ENCODE measurements at regions not wholly inside any gene's neighbourhood (a gene's known extent, or its start where the extent isn't known, plus 50 kb on each side); places are given as distances from the start of the nearest gene placed in this dataset.

GRCh38 chr3:187954873-187955586 lies 198.9 kb upstream of the LPP start:
- no peaks in the 10 kb centered on the region for H3K36me3 Mint-ChIP-seq (ENCODE audit: unreplicated experiment)
- no peak overlapping the region for H3K4me3 Mint-ChIP-seq (ENCODE audit: unreplicated experiment)
- no peaks in the 10 kb centered on the region for H3K27me3 Mint-ChIP-seq (ENCODE audit: unreplicated experiment)
- H3K9me3 Mint-ChIP-seq (ENCODE audit: unreplicated experiment), result no peaks in the 10 kb centered on the region
- peaks cover 28% of the 10 kb centered on the region for H3K4me1 Mint-ChIP-seq (ENCODE audit: unreplicated experiment)
- TF ChIP-seq, protein P1, sequence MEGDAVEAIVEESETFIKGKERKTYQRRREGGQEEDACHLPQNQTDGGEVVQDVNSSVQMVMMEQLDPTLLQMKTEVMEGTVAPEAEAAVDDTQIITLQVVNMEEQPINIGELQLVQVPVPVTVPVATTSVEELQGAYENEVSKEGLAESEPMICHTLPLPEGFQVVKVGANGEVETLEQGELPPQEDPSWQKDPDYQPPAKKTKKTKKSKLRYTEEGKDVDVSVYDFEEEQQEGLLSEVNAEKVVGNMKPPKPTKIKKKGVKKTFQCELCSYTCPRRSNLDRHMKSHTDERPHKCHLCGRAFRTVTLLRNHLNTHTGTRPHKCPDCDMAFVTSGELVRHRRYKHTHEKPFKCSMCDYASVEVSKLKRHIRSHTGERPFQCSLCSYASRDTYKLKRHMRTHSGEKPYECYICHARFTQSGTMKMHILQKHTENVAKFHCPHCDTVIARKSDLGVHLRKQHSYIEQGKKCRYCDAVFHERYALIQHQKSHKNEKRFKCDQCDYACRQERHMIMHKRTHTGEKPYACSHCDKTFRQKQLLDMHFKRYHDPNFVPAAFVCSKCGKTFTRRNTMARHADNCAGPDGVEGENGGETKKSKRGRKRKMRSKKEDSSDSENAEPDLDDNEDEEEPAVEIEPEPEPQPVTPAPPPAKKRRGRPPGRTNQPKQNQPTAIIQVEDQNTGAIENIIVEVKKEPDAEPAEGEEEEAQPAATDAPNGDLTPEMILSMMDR (IDR thresholded peaks at IDR 0.05), result no peak
- no peak for DNase-seq (ENCODE audit: extremely low spot score, unreplicated experiment)
- peak overlapping the region; percentile 81 for H3K27ac Mint-ChIP-seq (ENCODE audit: unreplicated experiment)

DNA sequence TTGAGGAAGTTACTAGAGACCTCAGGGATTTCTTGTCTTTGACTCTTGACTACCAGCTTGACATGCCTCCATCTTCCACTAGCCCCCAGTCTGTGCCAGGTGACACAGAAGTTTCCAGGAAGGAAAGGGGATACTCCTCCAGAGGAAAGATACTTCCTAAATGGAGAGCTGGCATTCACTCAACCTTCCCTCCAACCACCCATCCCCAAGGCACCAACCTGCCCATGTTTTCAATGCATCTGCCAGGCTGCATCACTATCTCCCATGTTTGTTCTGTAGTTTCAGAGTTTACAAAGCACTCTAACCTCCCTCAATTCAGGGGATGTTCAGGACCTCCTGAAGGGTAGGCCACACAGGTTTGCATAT lies 198.4 kb upstream of the LPP start:
- Mint-ChIP-seq H3K36me3 (ENCODE audit: unreplicated experiment) (no peaks in the 10 kb centered on the region), H3K9me3 (ENCODE audit: unreplicated experiment) (no peaks in the 10 kb centered on the region), H3K27ac (ENCODE audit: unreplicated experiment) (peak overlapping the region; percentile 81), H3K4me1 (ENCODE audit: unreplicated experiment) (peaks cover 28% of the 10 kb centered on the region), H3K27me3 (ENCODE audit: unreplicated experiment) (no peaks in the 10 kb centered on the region), H3K4me3 (ENCODE audit: unreplicated experiment) (no peak overlapping the region)
- DNase-seq (ENCODE audit: extremely low spot score, unreplicated experiment), result no peak
- TF ChIP-seq, protein P1 (IDR thresholded peaks at IDR 0.05), result no peak

DNA sequence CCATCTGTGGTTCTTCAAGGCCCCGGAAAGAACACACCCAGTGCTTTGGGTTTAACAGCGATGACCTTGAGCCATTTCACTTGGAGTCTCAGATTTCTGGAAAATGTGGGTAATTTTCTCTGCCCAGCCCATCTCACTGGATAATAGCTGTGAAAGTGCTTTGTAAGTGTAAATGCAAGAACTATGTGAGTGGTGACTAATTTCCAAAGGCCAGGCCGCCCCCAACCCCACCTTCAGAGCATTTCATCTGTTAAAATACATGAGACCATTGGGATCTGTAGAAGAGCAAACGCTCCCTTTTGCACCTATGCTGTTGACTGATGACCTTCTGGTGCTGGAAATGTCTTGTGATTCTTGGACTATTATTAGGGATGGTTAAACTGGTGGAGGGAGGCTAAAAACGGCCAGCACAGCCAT lies 196.8 kb upstream of the LPP start:
- H3K27me3 Mint-ChIP-seq (ENCODE audit: unreplicated experiment), result no peaks in the 10 kb centered on the region
- H3K27ac Mint-ChIP-seq (ENCODE audit: unreplicated experiment), result no peak overlapping the region
- no peaks in the 10 kb centered on the region for H3K36me3 Mint-ChIP-seq (ENCODE audit: unreplicated experiment)
- H3K4me1 Mint-ChIP-seq (ENCODE audit: unreplicated experiment), result peaks cover 28% of the 10 kb centered on the region
- no peak overlapping the region for H3K4me3 Mint-ChIP-seq (ENCODE audit: unreplicated experiment)
- H3K9me3 Mint-ChIP-seq (ENCODE audit: unreplicated experiment), result no peaks in the 10 kb centered on the region
- TF ChIP-seq, protein P1 (IDR thresholded peaks at IDR 0.05), result no peak
- no peak for DNase-seq (ENCODE audit: extremely low spot score, unreplicated experiment)

DNA sequence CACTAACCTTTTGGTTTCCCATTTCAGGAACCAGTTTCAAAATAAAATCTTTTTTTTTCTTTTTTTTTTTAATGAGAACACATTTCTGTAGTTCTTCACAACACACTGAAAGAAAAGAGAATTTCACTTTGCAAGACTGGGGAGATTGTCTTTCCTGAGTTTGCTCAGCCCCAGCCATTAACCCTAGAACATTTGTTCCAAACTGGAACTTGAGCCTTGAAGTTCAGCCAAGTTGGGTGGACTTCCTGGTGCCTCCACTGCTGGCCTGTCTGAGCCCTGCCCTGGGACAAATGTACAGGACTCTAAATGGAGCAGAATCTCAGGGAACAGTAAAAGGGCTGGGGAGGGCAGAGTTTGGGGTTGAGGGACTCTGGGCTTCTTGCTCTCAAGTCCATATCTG lies 196.4 kb upstream of the LPP start:
- Mint-ChIP-seq H3K27me3 (ENCODE audit: unreplicated experiment) (no peaks in the 10 kb centered on the region), H3K4me1 (ENCODE audit: unreplicated experiment) (peaks cover 28% of the 10 kb centered on the region), H3K36me3 (ENCODE audit: unreplicated experiment) (no peaks in the 10 kb centered on the region), H3K27ac (ENCODE audit: unreplicated experiment) (no peak overlapping the region), H3K9me3 (ENCODE audit: unreplicated experiment) (no peaks in the 10 kb centered on the region), H3K4me3 (ENCODE audit: unreplicated experiment) (no peak overlapping the region)
- DNase-seq (ENCODE audit: extremely low spot score, unreplicated experiment), result no peak
- TF ChIP-seq, protein P1 (IDR thresholded peaks at IDR 0.05), result no peak

DNA sequence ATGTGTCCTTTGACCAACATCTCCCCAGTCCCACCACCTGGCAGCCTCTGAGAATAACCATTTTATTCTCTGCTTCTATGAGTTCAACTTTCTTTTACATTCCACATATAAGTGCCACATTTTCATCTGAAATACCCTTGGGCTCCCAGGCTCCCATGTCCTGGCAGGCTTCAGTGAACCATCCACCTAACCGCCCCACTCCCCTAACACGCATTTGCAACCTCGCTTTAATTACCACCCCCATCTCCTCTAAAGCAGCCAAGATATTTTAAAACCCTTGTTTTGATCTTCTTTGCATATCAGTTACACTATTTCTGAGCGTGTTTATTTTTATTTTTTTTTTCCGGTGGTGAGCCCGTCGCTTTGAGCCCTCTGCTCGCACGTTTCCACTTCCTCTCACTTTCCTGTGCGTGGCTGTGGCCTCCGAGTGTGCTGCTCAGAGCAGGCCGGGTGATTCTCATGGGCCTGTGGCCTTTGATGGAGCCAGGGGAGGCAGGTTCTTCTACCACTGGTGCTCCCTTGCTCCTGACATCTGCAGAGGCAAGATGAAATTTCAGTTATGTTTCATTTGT lies 195.4 kb upstream of the LPP start:
- Mint-ChIP-seq H3K27me3 (ENCODE audit: unreplicated experiment) (no peaks in the 10 kb centered on the region), H3K27ac (ENCODE audit: unreplicated experiment) (no peak overlapping the region), H3K4me3 (ENCODE audit: unreplicated experiment) (no peak overlapping the region), H3K4me1 (ENCODE audit: unreplicated experiment) (peaks cover 28% of the 10 kb centered on the region), H3K36me3 (ENCODE audit: unreplicated experiment) (no peaks in the 10 kb centered on the region), H3K9me3 (ENCODE audit: unreplicated experiment) (no peaks in the 10 kb centered on the region)
- TF ChIP-seq, protein P1 (IDR thresholded peaks at IDR 0.05), result no peak
- DNase-seq (ENCODE audit: extremely low spot score, unreplicated experiment), result no peak

Measured in osteocyte (in vitro differentiated cells).